HCT116 (cell line): ENCODE measurements at regions not wholly inside any gene's neighbourhood (a gene's known extent, or its start where the extent isn't known, plus 50 kb on each side); places are given as distances from the start of the nearest gene placed in this dataset.

Source experiments
- ATAC-seq: fragments of 200-7000 bp; cut with Tn5 transposase; 2 replicates; pipeline ENCODE4 v1.9.1; 2020; ENCODE audit warnings: mild to moderate bottlenecking, moderate library complexity
- BruUV-seq: library from RNA; stranded (reverse); fragments of 400-500 nt; replicated peaks from 2 replicates; lab custom pipeline; 2021; lab: Mats Ljungman, UMichigan
- CTCF ChIA-PET: fragments of 300-600 bp; sonication (Branson Sonifier 250); formaldehyde crosslinking; loops from one replicate; lab custom pipeline; 2021; ENCODE audit warnings: antibody characterized with exemption; lab: Charles Lee
- POLR2A ChIA-PET: fragments of 300-600, 350-600 bp; sonication (Branson Sonifier 250); formaldehyde crosslinking; loops from one replicate; lab custom pipeline; 2021; ENCODE audit warnings: antibody characterized with exemption; lab: Charles Lee
- RAD21 ChIA-PET, 2 experiments: fragments of 300-600 bp; sonication (Branson Sonifier 250); formaldehyde crosslinking; loops; one replicate each; lab custom pipeline; 2023; ENCODE audit warnings: low total read pairs in 2 of 2; ENCODE audit not compliant: uncharacterized antibody in 2 of 2, unreplicated experiment in 2 of 2, low non-redundant PET in 1 of 2; lab: Charles Lee
- DNase-seq: peaks from one replicate; pipeline ENCODE4 v3.0.0-alpha.2; 2010; ENCODE audit warnings: low read depth, low spot score
- H2AFZ ChIP-seq: fragments of 200-600 bp; shearing (Covaris generic), sonication (generic); 2 replicates; pipeline ENCODE4 v1.6.1; 2017; ENCODE audit warnings: low read depth, mixed run types, mixed read lengths, antibody characterized with exemption, low read length; ENCODE audit not compliant: poor library complexity, severe bottlenecking
- H3K27ac ChIP-seq: 2 replicates; pipeline ENCODE4 v1.5.1; 2012; ENCODE audit warnings: low read depth, low read length
- H3K27me3 ChIP-seq: fragments of 200-600 bp; sonication (generic); 2 replicates; pipeline ENCODE4 v1.6.1; 2016; ENCODE audit warnings: mixed run types, low read length, mixed read lengths; ENCODE audit not compliant: insufficient read depth
- H3K36me3 ChIP-seq, 2 experiments: fragments of 200-500 bp in 1 of 2; fragments of 200-600 bp in 1 of 2; sonication (Bioruptor generic) in 1 of 2; sonication (generic) in 1 of 2; 2 replicates each; pipeline versions ENCODE4 v1.5.1 to v1.6.1; 2014 to 2016; ENCODE audit warnings: low read length in 2 of 2, inconsistent platforms in 1 of 2, mixed read lengths in 1 of 2, mixed run types in 1 of 2; ENCODE audit not compliant: insufficient read depth in 2 of 2, control insufficient read depth in 1 of 2
- H3K4me1 ChIP-seq, 2 experiments: fragments of 200-600 bp in 1 of 2; sonication (generic) in 1 of 2; 2 replicates each; pipeline versions ENCODE4 v1.5.1 to v1.6.1; 2012 to 2017; ENCODE audit warnings: low read length in 2 of 2, inconsistent platforms in 1 of 2, mild to moderate bottlenecking in 1 of 2, mixed read lengths in 1 of 2, mixed run types in 1 of 2, moderate library complexity in 1 of 2; ENCODE audit not compliant: insufficient read depth in 2 of 2, control insufficient read depth in 1 of 2
- H3K4me2 ChIP-seq: fragments of 200-600 bp; sonication (generic); 2 replicates; pipeline ENCODE4 v1.6.1; 2017; ENCODE audit warnings: mixed run types, low read length, mixed read lengths
- H3K4me3 ChIP-seq, 2 experiments: fragments of 200-600 bp in 1 of 2; sonication (generic) in 1 of 2; replicated peaks in 1 of 2; 2 replicates each; pipeline ENCODE4 v1.5.1; 2011 to 2016; ENCODE audit warnings: low read length in 2 of 2, control low read depth in 1 of 2, low read depth in 1 of 2, mild to moderate bottlenecking in 1 of 2, mixed read lengths in 1 of 2, mixed run types in 1 of 2
- H3K79me2 ChIP-seq: fragments of 200-600 bp; sonication (generic); 2 replicates; pipeline ENCODE4 v1.6.1; 2017; ENCODE audit warnings: mild to moderate bottlenecking, mixed run types, low read length, moderate library complexity, mixed read lengths; ENCODE audit not compliant: insufficient read depth
- H3K9ac ChIP-seq: fragments of 200-600 bp; sonication (generic); 2 replicates; pipeline ENCODE4 v1.6.1; 2016; ENCODE audit warnings: low read length, mixed read lengths
- H3K9me2 ChIP-seq: fragments of 200-600 bp; sonication (generic), shearing (Covaris generic); 2 replicates; pipeline ENCODE4 v1.6.1; 2017; ENCODE audit warnings: mixed run types, mild to moderate bottlenecking, moderate library complexity; ENCODE audit not compliant: insufficient read depth
- H3K9me3 ChIP-seq, 2 experiments: fragments of 200-500 bp in 1 of 2; fragments of 200-600 bp in 1 of 2; sonication (Bioruptor generic) in 1 of 2; sonication (generic) in 1 of 2; 2 replicates each; pipeline ENCODE4 v1.6.1; 2014 to 2017; ENCODE audit warnings: low read length in 2 of 2, mixed read lengths in 2 of 2, inconsistent platforms in 1 of 2, low read depth in 1 of 2, mild to moderate bottlenecking in 1 of 2, mixed run types in 1 of 2, moderate library complexity in 1 of 2; ENCODE audit not compliant: control insufficient read depth in 1 of 2, insufficient read depth in 1 of 2
- H4K20me1 ChIP-seq: fragments of 200-600 bp; sonication (generic), shearing (Covaris generic); 2 replicates; pipeline ENCODE4 v1.6.1; 2017; ENCODE audit warnings: mixed run types, mild to moderate bottlenecking, moderate library complexity; ENCODE audit not compliant: insufficient read depth
- CBX3 ChIP-seq: IDR thresholded peaks from 2 replicates; pipeline ENCODE4 v1.6.1; 2012; ENCODE audit warnings: low read depth
- CEBPB ChIP-seq: IDR thresholded peaks from 2 replicates; pipeline ENCODE4 v1.6.1; 2012; ENCODE audit warnings: low read depth
- CTCF ChIP-seq, 3 experiments: fragments of 200-600 bp in 1 of 3; sonication (generic) in 1 of 3; IDR thresholded peaks in 2 of 3; conservative IDR thresholded peaks in 1 of 3; 2 replicates each; pipeline ENCODE4 v1.5.1; 2012 to 2017; ENCODE audit warnings: low read depth in 2 of 3, low read length in 2 of 3, antibody characterized with exemption in 1 of 3, borderline replicate concordance in 1 of 3, control low read depth in 1 of 3, mild to moderate bottlenecking in 1 of 3, mixed read lengths in 1 of 3, mixed run types in 1 of 3, moderate library complexity in 1 of 3; ENCODE audit not compliant: insufficient read depth in 1 of 3
- EGR1 ChIP-seq: IDR thresholded peaks from 2 replicates; pipeline ENCODE4 v1.6.1; 2012; ENCODE audit warnings: low read depth
- ELF1 ChIP-seq: IDR thresholded peaks from 2 replicates; pipeline ENCODE4 v1.6.1; 2012; ENCODE audit warnings: low read depth, borderline replicate concordance
- EZH2 ChIP-seq: fragments of 200-600 bp; sonication (generic); IDR thresholded peaks from 2 replicates; pipeline ENCODE4 v1.6.1; 2017; ENCODE audit warnings: antibody characterized with exemption, mixed run types
- EZH2phosphoT487 ChIP-seq: fragments of 200-600 bp; IDR thresholded peaks from 2 replicates; pipeline ENCODE4 v1.6.1; 2018; ENCODE audit warnings: antibody characterized with exemption, borderline replicate concordance
- FOSL1 ChIP-seq: IDR thresholded peaks from 2 replicates; pipeline ENCODE4 v1.6.1; 2012; ENCODE audit warnings: low read depth
- JUND ChIP-seq: IDR thresholded peaks from 2 replicates; pipeline ENCODE4 v1.6.1; 2012
- POLR2A ChIP-seq: IDR thresholded peaks from 2 replicates; pipeline ENCODE4 v1.7.0; 2011; ENCODE audit warnings: borderline replicate concordance; ENCODE audit not compliant: insufficient read depth, insufficient read length; ENCODE audit errors: extremely low read depth
- POLR2AphosphoS5 ChIP-seq: IDR thresholded peaks from 2 replicates; pipeline ENCODE4 v1.6.1; 2011; ENCODE audit warnings: mild to moderate bottlenecking, low read depth, low read length, moderate library complexity
- RAD21 ChIP-seq: IDR thresholded peaks from 2 replicates; pipeline ENCODE4 v1.6.1; 2012; ENCODE audit warnings: low read depth, mild to moderate bottlenecking
- REST ChIP-seq: IDR thresholded peaks from 2 replicates; pipeline ENCODE4 v1.6.1; 2012; ENCODE audit warnings: low read depth
- SIN3A ChIP-seq: IDR thresholded peaks from 2 replicates; pipeline ENCODE4 v1.6.1; 2012; ENCODE audit warnings: low read depth
- SP1 ChIP-seq: IDR thresholded peaks from 2 replicates; pipeline ENCODE4 v1.6.1; 2012; ENCODE audit warnings: low read depth
- SRF ChIP-seq: IDR thresholded peaks from 2 replicates; pipeline ENCODE4 v1.6.1; 2012; ENCODE audit warnings: low read depth
- TCF7L2 ChIP-seq: IDR thresholded peaks from 2 replicates; pipeline ENCODE4 v1.7.0; 2011; ENCODE audit warnings: borderline replicate concordance, inconsistent platforms; ENCODE audit not compliant: insufficient read depth, insufficient read length; ENCODE audit errors: extremely low read depth
- ZBTB33 ChIP-seq: IDR thresholded peaks from 2 replicates; pipeline ENCODE4 v1.6.1; 2011; ENCODE audit warnings: mild to moderate bottlenecking, low read length, moderate library complexity; ENCODE audit not compliant: insufficient replicate concordance; ENCODE audit errors: extremely low read depth
- ZNF274 ChIP-seq: fragments of 200-500 bp; sonication (Bioruptor generic); IDR thresholded peaks from 2 replicates; pipeline ENCODE4 v1.6.1; 2014; ENCODE audit warnings: mild to moderate bottlenecking, low read depth, low read length, inconsistent platforms
- intact Hi-C: fragments of 100-400 bp; cut with micrococcal nuclease; formaldehyde crosslinking; loops from 2 replicates; pipeline ENCODE4 v1.10.0; 2022
- TF ChIP-seq, protein P1 (sequence below): IDR thresholded peaks from 2 replicates; pipeline ENCODE4 v1.6.1; 2012

- intact Hi-C loops: no loop called here
- Histone ChIP-seq H4K20me1 (no peaks in the 10 kb centered on the region), H3K27me3 (no peaks in the 10 kb centered on the region), H3K9ac (no peak overlapping the region), H3K79me2 (no peaks in the 10 kb centered on the region), H3K36me3 (no peaks in the 10 kb centered on the region), H3K9me2 (no peaks in the 10 kb centered on the region), H2AFZ (no peak overlapping the region), H3K4me3 (no peak overlapping the region), H3K4me2 (no peak overlapping the region), H3K9me3 (peaks cover 10 to 30% of the 10 kb centered on the region in 2 experiments; a peak in 2 of 4 replicates), H3K27ac (no peak overlapping the region), H3K4me1 (no peaks in the 10 kb centered on the region)
- RAD21 ChIA-PET: no interaction called here
- DNase-seq (no peak), ATAC-seq (no peak)
- BruUV-seq: no TSS peak
- TF ChIP-seq TCF7L2 (no peak), SRF (no peak), JUND (no peak), ZNF274 (no peak), ELF1 (no peak), FOSL1 (no peak), SIN3A (no peak), POLR2AphosphoS5 (no peak), REST (no peak), CBX3 (no peak), ZBTB33 (no peak), EGR1 (no peak), SP1 (no peak), CEBPB (no peak), POLR2A (no peak), RAD21 (no peak), EZH2 (no peak), CTCF (IDR thresholded peaks at IDR 0.05 in 2 of 3, conservative IDR thresholded peaks at IDR 0.05 in 1 of 3; ENCODE audit: borderline replicate concordance in 1 of 3, insufficient read depth in 1 of 3, low read depth in 2 of 3, low read length in 2 of 3) (no peak), EZH2phosphoT487 (no peak)
- TF ChIP-seq, protein P1, sequence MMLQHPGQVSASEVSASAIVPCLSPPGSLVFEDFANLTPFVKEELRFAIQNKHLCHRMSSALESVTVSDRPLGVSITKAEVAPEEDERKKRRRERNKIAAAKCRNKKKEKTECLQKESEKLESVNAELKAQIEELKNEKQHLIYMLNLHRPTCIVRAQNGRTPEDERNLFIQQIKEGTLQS: no peak
- POLR2A ChIA-PET: no interaction called here
- CTCF ChIA-PET: no interaction called here
Measured at GRCh38 chr3:88816445-88816844, 291.0 kb upstream of the EPHA3 start.
